ENCODE measurements at regions not wholly inside any gene's neighbourhood (a gene's known extent, or its start where the extent isn't known, plus 50 kb on each side); places are given as distances from the start of the nearest gene placed in this dataset.

DNA sequence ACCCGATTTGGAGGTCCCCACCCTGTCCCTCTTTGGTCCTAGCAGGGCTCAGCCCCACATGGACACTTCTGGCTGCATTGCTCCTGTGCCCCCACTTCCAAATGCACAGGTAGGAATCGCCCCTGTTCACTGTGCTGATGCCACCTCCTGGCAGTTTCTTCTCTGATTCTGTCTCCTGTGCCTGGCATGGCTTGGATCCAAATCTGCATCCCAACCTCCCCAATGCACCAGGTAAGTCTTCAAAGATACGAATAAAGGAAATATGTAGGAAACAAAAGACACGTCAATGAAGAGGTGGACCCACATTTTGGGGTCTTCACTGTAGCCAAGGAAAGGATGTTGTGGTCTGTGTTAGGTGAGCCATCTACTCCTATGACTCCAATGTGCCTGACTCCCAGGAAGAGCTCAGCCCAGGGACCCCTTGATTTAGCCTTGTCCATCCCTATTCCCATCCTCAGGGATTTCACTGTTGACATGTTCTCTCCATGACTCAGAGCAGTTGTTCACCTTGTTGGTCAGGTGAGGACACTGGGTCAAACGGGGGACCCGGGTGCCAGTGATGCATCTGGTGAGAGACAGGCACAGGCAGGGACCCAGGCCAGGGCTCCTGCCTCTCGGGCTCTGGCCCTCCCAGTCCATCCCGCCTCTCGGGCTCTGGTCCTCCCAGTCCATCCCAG is 341.8 kb downstream of the CXCL12 start:
- H3K79me2 ChIP-seq (ENCODE audit: insufficient read depth, low read length): no peaks in the 10 kb centered on the region
- peaks cover 41% of the 10 kb centered on the region for H3K27me3 ChIP-seq (ENCODE audit: insufficient read depth, low read length)
- H3K9me3 ChIP-seq (ENCODE audit: control insufficient read depth in 1 of 2, insufficient read depth in 1 of 2, low read depth in 1 of 2, low read length in 2 of 2): no peaks in the 10 kb centered on the region
- no peak overlapping the region for H2AFZ ChIP-seq (ENCODE audit: low read depth, low read length, poor library complexity, severe bottlenecking)
- no peaks in the 10 kb centered on the region for H3K36me3 ChIP-seq (ENCODE audit: control insufficient read depth in 1 of 2, insufficient read depth in 2 of 2, low read length in 2 of 2)
- H3K4me3 ChIP-seq (replicated peaks in 1 of 2; ENCODE audit: low read depth in 1 of 2, low read length in 2 of 2): no peak overlapping the region
- H4K20me1 ChIP-seq (ENCODE audit: insufficient read depth): no peaks in the 10 kb centered on the region
- ChIA-PET RAD21 (ENCODE audit: low non-redundant PET in 1 of 2, low total read pairs in 2 of 2, uncharacterized antibody in 2 of 2, unreplicated experiment in 2 of 2) (no interaction called here), POLR2A (no interaction called here), CTCF (no interaction called here)
- no peak overlapping the region for H3K27ac ChIP-seq (ENCODE audit: low read depth, low read length)
- DNase-seq (ENCODE audit: low read depth, low spot score) (no peak), ATAC-seq (no peak)
- no peak overlapping the region for H3K4me2 ChIP-seq (ENCODE audit: low read length)
- intact Hi-C loops (cut with micrococcal nuclease): no loop called here
- H3K9ac ChIP-seq (ENCODE audit: low read length): no peak overlapping the region
- BruUV-seq (replicated peaks): no TSS peak
- no peaks in the 10 kb centered on the region for H3K9me2 ChIP-seq (ENCODE audit: insufficient read depth)
- TF ChIP-seq, protein P1, sequence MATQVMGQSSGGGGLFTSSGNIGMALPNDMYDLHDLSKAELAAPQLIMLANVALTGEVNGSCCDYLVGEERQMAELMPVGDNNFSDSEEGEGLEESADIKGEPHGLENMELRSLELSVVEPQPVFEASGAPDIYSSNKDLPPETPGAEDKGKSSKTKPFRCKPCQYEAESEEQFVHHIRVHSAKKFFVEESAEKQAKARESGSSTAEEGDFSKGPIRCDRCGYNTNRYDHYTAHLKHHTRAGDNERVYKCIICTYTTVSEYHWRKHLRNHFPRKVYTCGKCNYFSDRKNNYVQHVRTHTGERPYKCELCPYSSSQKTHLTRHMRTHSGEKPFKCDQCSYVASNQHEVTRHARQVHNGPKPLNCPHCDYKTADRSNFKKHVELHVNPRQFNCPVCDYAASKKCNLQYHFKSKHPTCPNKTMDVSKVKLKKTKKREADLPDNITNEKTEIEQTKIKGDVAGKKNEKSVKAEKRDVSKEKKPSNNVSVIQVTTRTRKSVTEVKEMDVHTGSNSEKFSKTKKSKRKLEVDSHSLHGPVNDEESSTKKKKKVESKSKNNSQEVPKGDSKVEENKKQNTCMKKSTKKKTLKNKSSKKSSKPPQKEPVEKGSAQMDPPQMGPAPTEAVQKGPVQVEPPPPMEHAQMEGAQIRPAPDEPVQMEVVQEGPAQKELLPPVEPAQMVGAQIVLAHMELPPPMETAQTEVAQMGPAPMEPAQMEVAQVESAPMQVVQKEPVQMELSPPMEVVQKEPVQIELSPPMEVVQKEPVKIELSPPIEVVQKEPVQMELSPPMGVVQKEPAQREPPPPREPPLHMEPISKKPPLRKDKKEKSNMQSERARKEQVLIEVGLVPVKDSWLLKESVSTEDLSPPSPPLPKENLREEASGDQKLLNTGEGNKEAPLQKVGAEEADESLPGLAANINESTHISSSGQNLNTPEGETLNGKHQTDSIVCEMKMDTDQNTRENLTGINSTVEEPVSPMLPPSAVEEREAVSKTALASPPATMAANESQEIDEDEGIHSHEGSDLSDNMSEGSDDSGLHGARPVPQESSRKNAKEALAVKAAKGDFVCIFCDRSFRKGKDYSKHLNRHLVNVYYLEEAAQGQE (IDR thresholded peaks at IDR 0.05; ENCODE audit: low read depth): no peak
- TF ChIP-seq, protein P2, sequence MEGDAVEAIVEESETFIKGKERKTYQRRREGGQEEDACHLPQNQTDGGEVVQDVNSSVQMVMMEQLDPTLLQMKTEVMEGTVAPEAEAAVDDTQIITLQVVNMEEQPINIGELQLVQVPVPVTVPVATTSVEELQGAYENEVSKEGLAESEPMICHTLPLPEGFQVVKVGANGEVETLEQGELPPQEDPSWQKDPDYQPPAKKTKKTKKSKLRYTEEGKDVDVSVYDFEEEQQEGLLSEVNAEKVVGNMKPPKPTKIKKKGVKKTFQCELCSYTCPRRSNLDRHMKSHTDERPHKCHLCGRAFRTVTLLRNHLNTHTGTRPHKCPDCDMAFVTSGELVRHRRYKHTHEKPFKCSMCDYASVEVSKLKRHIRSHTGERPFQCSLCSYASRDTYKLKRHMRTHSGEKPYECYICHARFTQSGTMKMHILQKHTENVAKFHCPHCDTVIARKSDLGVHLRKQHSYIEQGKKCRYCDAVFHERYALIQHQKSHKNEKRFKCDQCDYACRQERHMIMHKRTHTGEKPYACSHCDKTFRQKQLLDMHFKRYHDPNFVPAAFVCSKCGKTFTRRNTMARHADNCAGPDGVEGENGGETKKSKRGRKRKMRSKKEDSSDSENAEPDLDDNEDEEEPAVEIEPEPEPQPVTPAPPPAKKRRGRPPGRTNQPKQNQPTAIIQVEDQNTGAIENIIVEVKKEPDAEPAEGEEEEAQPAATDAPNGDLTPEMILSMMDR (IDR thresholded peaks at IDR 0.05 in 2 of 3, conservative IDR thresholded peaks at IDR 0.05 in 1 of 3; ENCODE audit: borderline replicate concordance in 1 of 3, insufficient read depth in 1 of 3, low read depth in 2 of 3, low read length in 2 of 3): no peak
- TF ChIP-seq JUND (IDR thresholded peaks at IDR 0.05) (no peak), POLR2AphosphoS5 (IDR thresholded peaks at IDR 0.05; ENCODE audit: low read depth, low read length) (no peak), SRF (IDR thresholded peaks at IDR 0.05; ENCODE audit: low read depth) (no peak), ZBTB33 (IDR thresholded peaks at IDR 0.05; ENCODE audit: extremely low read depth, insufficient replicate concordance, low read length) (no peak), EZH2 (IDR thresholded peaks at IDR 0.05) (no peak), SIN3A (IDR thresholded peaks at IDR 0.05; ENCODE audit: low read depth) (no peak), CEBPB (IDR thresholded peaks at IDR 0.05; ENCODE audit: low read depth) (no peak), ZNF274 (IDR thresholded peaks at IDR 0.05; ENCODE audit: low read depth, low read length) (no peak), EGR1 (IDR thresholded peaks at IDR 0.05; ENCODE audit: low read depth) (no peak), YY1 (IDR thresholded peaks at IDR 0.05; ENCODE audit: extremely low read depth, insufficient replicate concordance, low read depth, low read length) (no peak), POLR2A (IDR thresholded peaks at IDR 0.05; ENCODE audit: borderline replicate concordance, extremely low read depth, insufficient read depth, insufficient read length) (no peak), ZFX (IDR thresholded peaks at IDR 0.05) (no peak), EZH2phosphoT487 (IDR thresholded peaks at IDR 0.05; ENCODE audit: borderline replicate concordance) (no peak), TCF7L2 (IDR thresholded peaks at IDR 0.05; ENCODE audit: borderline replicate concordance, extremely low read depth, insufficient read depth, insufficient read length) (no peak), FOSL1 (IDR thresholded peaks at IDR 0.05; ENCODE audit: low read depth) (no peak)
- TF ChIP-seq, protein P3, sequence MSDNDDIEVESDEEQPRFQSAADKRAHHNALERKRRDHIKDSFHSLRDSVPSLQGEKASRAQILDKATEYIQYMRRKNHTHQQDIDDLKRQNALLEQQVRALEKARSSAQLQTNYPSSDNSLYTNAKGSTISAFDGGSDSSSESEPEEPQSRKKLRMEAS (IDR thresholded peaks at IDR 0.05): no peak
- H3K4me1 ChIP-seq (ENCODE audit: control insufficient read depth in 1 of 2, insufficient read depth in 2 of 2, low read length in 2 of 2): no peaks in the 10 kb centered on the region

Data from HCT116 (cell line).